H9 (cell line): ENCODE measurements at regions not wholly inside any gene's neighbourhood (a gene's known extent, or its start where the extent isn't known, plus 50 kb on each side); places are given as distances from the start of the nearest gene placed in this dataset.
"Not testable (repeated sequence)": the region's sequence is repeated elsewhere in the genome, so short reads cannot be mapped to it uniquely, and the experiment has no call there.

Experiments
- DNase-seq: peaks from one replicate; pipeline ENCODE4 v3.0.0-alpha.2; 2017
- H2AFZ ChIP-seq: one replicate; pipeline ENCODE4 v1.6.1; 2013; ENCODE audit warnings: mild to moderate bottlenecking, low read length, control low read depth, moderate library complexity
- H2AK5ac ChIP-seq: 2 replicates; pipeline ENCODE4 v1.6.1; 2013; ENCODE audit warnings: low read length, control low read depth, mixed read lengths; ENCODE audit not compliant: insufficient read length
- H2BK120ac ChIP-seq: one replicate; pipeline ENCODE4 v1.6.1; 2013; ENCODE audit warnings: low read depth, mild to moderate bottlenecking, low read length, control low read depth, inconsistent platforms; ENCODE audit not compliant: poor library complexity, severe bottlenecking
- H2BK12ac ChIP-seq: 2 replicates; pipeline ENCODE4 v1.6.1; 2013; ENCODE audit warnings: low read length, control low read depth, mixed read lengths, low read depth; ENCODE audit not compliant: insufficient read length
- H2BK15ac ChIP-seq: 2 replicates; pipeline ENCODE4 v1.6.1; 2013; ENCODE audit warnings: low read depth, low read length, control low read depth
- H2BK20ac ChIP-seq: one replicate; pipeline ENCODE4 v1.6.1; 2013; ENCODE audit warnings: low read depth, mild to moderate bottlenecking, low read length, control low read depth, inconsistent platforms; ENCODE audit not compliant: poor library complexity, severe bottlenecking
- H2BK5ac ChIP-seq: 2 replicates; pipeline ENCODE4 v1.6.1; 2013; ENCODE audit warnings: low read length, control low read depth, mixed read lengths; ENCODE audit not compliant: insufficient read length
- H3K14ac ChIP-seq: 2 replicates; pipeline ENCODE4 v1.6.1; 2013; ENCODE audit warnings: low read length, control low read depth; ENCODE audit not compliant: insufficient read depth
- H3K18ac ChIP-seq: 2 replicates; pipeline ENCODE4 v1.6.1; 2013; ENCODE audit warnings: low read depth, mild to moderate bottlenecking, mixed read lengths, low read length, control low read depth; ENCODE audit not compliant: insufficient read length
- H3K23ac ChIP-seq: 2 replicates; pipeline ENCODE4 v1.6.1; 2013; ENCODE audit warnings: low read length, control low read depth, mixed read lengths, low read depth; ENCODE audit not compliant: insufficient read length
- H3K23me2 ChIP-seq: 2 replicates; pipeline ENCODE4 v1.6.1; 2013; ENCODE audit warnings: low read depth, mild to moderate bottlenecking, mixed read lengths, low read length, control low read depth; ENCODE audit not compliant: insufficient read length, poor library complexity, severe bottlenecking
- H3K27ac ChIP-seq: 2 replicates; pipeline ENCODE4 v1.5.1; 2013; ENCODE audit warnings: low read length, control low read depth, mixed read lengths, low read depth; ENCODE audit not compliant: insufficient read length
- H3K27me3 ChIP-seq: 2 replicates; pipeline ENCODE4 v1.6.1; 2013; ENCODE audit warnings: low read length, control low read depth, inconsistent platforms; ENCODE audit not compliant: insufficient read depth
- H3K4ac ChIP-seq: 2 replicates; pipeline ENCODE4 v1.6.1; 2013; ENCODE audit warnings: low read depth, mild to moderate bottlenecking, control low read depth, inconsistent platforms, low read length, moderate library complexity
- H3K4me1 ChIP-seq: 2 replicates; pipeline ENCODE4 v1.6.1; 2013; ENCODE audit warnings: low read length, control low read depth, inconsistent platforms; ENCODE audit not compliant: insufficient read depth
- H3K4me2 ChIP-seq: 2 replicates; pipeline ENCODE4 v1.6.1; 2013; ENCODE audit warnings: low read length, control low read depth, mixed read lengths; ENCODE audit not compliant: insufficient read length, insufficient read depth
- H3K56ac ChIP-seq: 2 replicates; pipeline ENCODE4 v1.6.1; 2013; ENCODE audit warnings: low read depth, mild to moderate bottlenecking, mixed read lengths, low read length, control low read depth; ENCODE audit not compliant: insufficient read length
- H3K79me1 ChIP-seq: 2 replicates; pipeline ENCODE4 v1.6.1; 2013; ENCODE audit warnings: low read depth, mild to moderate bottlenecking, moderate library complexity, low read length, control low read depth, inconsistent platforms; ENCODE audit not compliant: insufficient read depth, poor library complexity, severe bottlenecking
- H3K79me2 ChIP-seq: 2 replicates; pipeline ENCODE4 v1.6.1; 2013; ENCODE audit warnings: low read length, control low read depth, inconsistent platforms; ENCODE audit not compliant: insufficient read depth
- H3K9ac ChIP-seq: 2 replicates; pipeline ENCODE4 v1.6.1; 2013; ENCODE audit warnings: low read length, control low read depth, mixed read lengths; ENCODE audit not compliant: insufficient read length; ENCODE audit errors: extremely low read depth
- H3K9me3 ChIP-seq: one replicate; pipeline ENCODE4 v1.6.1; 2013; ENCODE audit warnings: low read depth, low read length, inconsistent platforms; ENCODE audit not compliant: control insufficient read depth
- H3T11ph ChIP-seq: one replicate; pipeline ENCODE4 v1.6.1; 2013; ENCODE audit warnings: mild to moderate bottlenecking, low read length, control low read depth, inconsistent platforms
- H4K20me1 ChIP-seq: one replicate; pipeline ENCODE4 v1.6.1; 2013; ENCODE audit not compliant: control insufficient read depth, insufficient read length, insufficient read depth
- H4K5ac ChIP-seq: 2 replicates; pipeline ENCODE4 v1.6.1; 2013; ENCODE audit warnings: low read depth, mild to moderate bottlenecking, mixed read lengths, low read length, control low read depth; ENCODE audit not compliant: insufficient read length
- H4K8ac ChIP-seq: replicated peaks from 2 replicates; pipeline ENCODE4 v1.6.1; 2013; ENCODE audit warnings: low read length, control low read depth, mixed read lengths, low read depth; ENCODE audit not compliant: insufficient read length
- H4K91ac ChIP-seq: 2 replicates; pipeline ENCODE4 v1.6.1; 2013; ENCODE audit warnings: low read depth, mild to moderate bottlenecking, moderate library complexity, mixed read lengths, low read length, control low read depth; ENCODE audit not compliant: insufficient read length
- H3K27ac Mint-ChIP-seq, 3 experiments: 2 replicates in 2 of 3; 3 replicates in 1 of 3; pipeline ENCODE4 v1.8.0; 2020 to 2021; ENCODE audit warnings: mixed read lengths in 3 of 3, mild to moderate bottlenecking in 1 of 3, moderate library complexity in 1 of 3
- H3K27me3 Mint-ChIP-seq: 2 replicates; pipeline ENCODE4 v1.8.0; 2021; ENCODE audit warnings: low read depth, mild to moderate bottlenecking, moderate library complexity, mixed read lengths
- H3K36me3 Mint-ChIP-seq, 3 experiments: 2 replicates in 2 of 3; 3 replicates in 1 of 3; pipeline ENCODE4 v1.8.0; 2020 to 2021; ENCODE audit warnings: low read depth in 3 of 3, mixed read lengths in 3 of 3; ENCODE audit not compliant: insufficient read depth in 1 of 3
- H3K4me1 Mint-ChIP-seq, 2 experiments: 2 replicates each; pipeline ENCODE4 v1.8.0; 2020; ENCODE audit warnings: mixed read lengths in 2 of 2
- H3K4me3 Mint-ChIP-seq, 2 experiments: 2 replicates in 1 of 2; 3 replicates in 1 of 2; pipeline ENCODE4 v1.8.0; 2020 to 2021; ENCODE audit warnings: mild to moderate bottlenecking in 2 of 2, mixed read lengths in 2 of 2, moderate library complexity in 1 of 2
- H3K9me3 Mint-ChIP-seq, 2 experiments: 2 replicates in 1 of 2; 3 replicates in 1 of 2; pipeline ENCODE4 v1.8.0; 2020; ENCODE audit warnings: mild to moderate bottlenecking in 2 of 2, mixed read lengths in 2 of 2, moderate library complexity in 1 of 2
- WGBS: extraction: QIAGEN DNeasy Blood & Tissue Kit; methylation state at CpG from one replicate; pipeline ENCODE4 v1.1.7; 2013; ENCODE audit warnings: missing lambda C conversion rate, low lambda C conversion rate, mixed read lengths; ENCODE audit not compliant: insufficient read length; ENCODE audit errors: extremely low coverage; 5-methylcytosine and 5-hydroxymethylcytosine counted together
- TF ChIP-seq, protein P1 (sequence below): fragments of 200-600 bp; sonication (generic); conservative IDR thresholded peaks from 3 replicates; pipeline ENCODE4 v1.8.0; 2021; ENCODE audit warnings: antibody characterized with exemption, mild to moderate bottlenecking

DNA sequence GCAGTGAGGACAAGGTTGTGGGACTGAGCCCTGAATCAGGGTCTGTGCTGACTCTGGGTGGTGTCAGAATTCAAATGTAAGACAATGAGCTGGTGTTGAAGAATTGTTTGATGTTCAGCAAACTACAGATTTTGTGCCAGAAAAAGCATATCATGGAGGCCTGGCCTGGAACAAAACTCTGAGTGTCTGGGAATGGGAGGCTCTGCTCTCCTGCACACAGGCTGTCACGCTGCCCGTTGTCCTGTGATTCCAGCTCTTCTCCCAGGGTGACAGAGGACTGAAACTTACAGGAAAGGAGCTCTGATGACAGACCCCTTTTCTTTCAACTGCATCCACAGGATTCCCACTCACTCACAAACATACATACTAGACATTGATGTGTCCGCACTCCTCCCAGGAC, 120.1 kb downstream of the ZNF486 start:
- H3K79me1 ChIP-seq, result no peaks in the 10 kb centered on the region
- WGBS, result no CpG with 5 or more reads among the region's 3 CpGs

DNA sequence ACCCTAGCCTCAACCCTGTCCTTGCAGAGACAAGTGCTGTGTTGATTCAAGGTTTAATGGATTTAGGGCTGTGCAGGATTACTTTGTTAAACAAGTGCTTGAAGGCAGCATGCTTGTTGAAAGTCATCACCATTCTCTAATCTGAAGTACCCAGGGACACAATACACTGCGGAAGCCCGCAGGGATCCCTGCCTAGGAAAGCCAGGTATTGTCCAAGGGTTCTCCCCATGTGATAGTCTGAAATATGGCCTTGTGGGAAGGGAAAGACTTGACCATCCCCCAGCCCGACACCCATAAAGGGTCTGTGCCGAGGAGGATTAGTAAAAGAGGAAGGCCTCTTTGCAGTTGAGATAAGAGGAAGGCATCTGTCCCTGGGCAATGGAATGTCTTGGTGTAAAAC, 118.9 kb downstream of the ZNF486 start:
- H3K9me3 Mint-ChIP-seq, H3K27ac ChIP-seq, H3K9me3 ChIP-seq, H3K23ac ChIP-seq, H4K5ac ChIP-seq, H2BK120ac ChIP-seq, H3K4me1 Mint-ChIP-seq, H3K18ac ChIP-seq, H2BK12ac ChIP-seq, H4K20me1 ChIP-seq, H4K91ac ChIP-seq, H3K4ac ChIP-seq, H2BK5ac ChIP-seq, H2AFZ ChIP-seq, H4K8ac ChIP-seq, H3K27ac Mint-ChIP-seq, H3K4me3 Mint-ChIP-seq, H3K56ac ChIP-seq, H2BK20ac ChIP-seq, H3K4me2 ChIP-seq, H3K79me1 ChIP-seq, H3K27me3 Mint-ChIP-seq, H2BK15ac ChIP-seq, H3K4me1 ChIP-seq, H2AK5ac ChIP-seq, H3K9ac ChIP-seq, H3K23me2 ChIP-seq, H3K27me3 ChIP-seq, DNase-seq, H3K14ac ChIP-seq, H3K36me3 Mint-ChIP-seq, H3T11ph ChIP-seq, H3K79me2 ChIP-seq: not testable (repeated sequence)
- WGBS, result no CpG with 5 or more reads among the region's 4 CpGs

More for the DNA sequence above, 120.1 kb downstream of the ZNF486 start:
- DNase-seq, result no peak
- no peak overlapping the region for H2BK5ac ChIP-seq
- H2BK12ac ChIP-seq, result no peak overlapping the region
- no peak overlapping the region for H2BK20ac ChIP-seq
- no peaks in the 10 kb centered on the region for H3K27me3 ChIP-seq
- H3K4ac ChIP-seq, result no peak overlapping the region
- H2AK5ac ChIP-seq, result no peak overlapping the region
- no peak overlapping the region for H3K18ac ChIP-seq
- H4K8ac ChIP-seq, result no peak overlapping the region
- H3K56ac ChIP-seq, result no peak overlapping the region
- no peak overlapping the region for H3K14ac ChIP-seq
- no peak overlapping the region for H3K9ac ChIP-seq
- H4K91ac ChIP-seq, result no peak overlapping the region
- H3K4me2 ChIP-seq, result no peak overlapping the region
- H3K4me1 ChIP-seq, result no peaks in the 10 kb centered on the region
- H4K5ac ChIP-seq, result no peak overlapping the region
- H3K79me2 ChIP-seq, result no peaks in the 10 kb centered on the region
- H3K27ac ChIP-seq, result no peak overlapping the region
- H2BK120ac ChIP-seq, result no peak overlapping the region
- no peak overlapping the region for H2BK15ac ChIP-seq
- H3K9me3 ChIP-seq, result no peaks in the 10 kb centered on the region
- TF ChIP-seq, protein P1, sequence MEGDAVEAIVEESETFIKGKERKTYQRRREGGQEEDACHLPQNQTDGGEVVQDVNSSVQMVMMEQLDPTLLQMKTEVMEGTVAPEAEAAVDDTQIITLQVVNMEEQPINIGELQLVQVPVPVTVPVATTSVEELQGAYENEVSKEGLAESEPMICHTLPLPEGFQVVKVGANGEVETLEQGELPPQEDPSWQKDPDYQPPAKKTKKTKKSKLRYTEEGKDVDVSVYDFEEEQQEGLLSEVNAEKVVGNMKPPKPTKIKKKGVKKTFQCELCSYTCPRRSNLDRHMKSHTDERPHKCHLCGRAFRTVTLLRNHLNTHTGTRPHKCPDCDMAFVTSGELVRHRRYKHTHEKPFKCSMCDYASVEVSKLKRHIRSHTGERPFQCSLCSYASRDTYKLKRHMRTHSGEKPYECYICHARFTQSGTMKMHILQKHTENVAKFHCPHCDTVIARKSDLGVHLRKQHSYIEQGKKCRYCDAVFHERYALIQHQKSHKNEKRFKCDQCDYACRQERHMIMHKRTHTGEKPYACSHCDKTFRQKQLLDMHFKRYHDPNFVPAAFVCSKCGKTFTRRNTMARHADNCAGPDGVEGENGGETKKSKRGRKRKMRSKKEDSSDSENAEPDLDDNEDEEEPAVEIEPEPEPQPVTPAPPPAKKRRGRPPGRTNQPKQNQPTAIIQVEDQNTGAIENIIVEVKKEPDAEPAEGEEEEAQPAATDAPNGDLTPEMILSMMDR, result no peak
- Mint-ChIP-seq H3K36me3 (no peaks in the 10 kb centered on the region), H3K27me3 (no peaks in the 10 kb centered on the region), H3K9me3 (0 out of 5 replicates have a peak, but pooled peaks cover 0 to 4% of the 10 kb centered on the region in 2 experiments), H3K4me3 (no peak overlapping the region), H3K4me1 (peaks cover 8% of the 10 kb centered on the region in 2 experiments), H3K27ac (no peak overlapping the region)
- H2AFZ ChIP-seq, result no peak overlapping the region
- no peaks in the 10 kb centered on the region for H4K20me1 ChIP-seq
- H3T11ph ChIP-seq, result no peak overlapping the region
- no peaks in the 10 kb centered on the region for H3K23me2 ChIP-seq
- H3K23ac ChIP-seq, result no peak overlapping the region
